Mesodermal cell (in vitro differentiated cells): ENCODE measurements at regions not wholly inside any gene's neighbourhood (a gene's known extent, or its start where the extent isn't known, plus 50 kb on each side); places are given as distances from the start of the nearest gene placed in this dataset.
"Not testable (repeated sequence)": the region's sequence is repeated elsewhere in the genome, so short reads cannot be mapped to it uniquely, and the experiment has no call there.

Experiments
- H3K27ac ChIP-seq: 2 replicates; pipeline ENCODE4 v1.7.0; 2013; ENCODE audit warnings: mild to moderate bottlenecking, low read depth, low read length, moderate library complexity; ENCODE audit not compliant: severe bottlenecking
- H3K36me3 ChIP-seq: 2 replicates; pipeline ENCODE4 v1.7.1; 2013; ENCODE audit warnings: mild to moderate bottlenecking, low read length, moderate library complexity; ENCODE audit not compliant: control insufficient read depth, insufficient read depth
- H3K4me1 ChIP-seq: one replicate; pipeline ENCODE4 v1.7.1; 2013; ENCODE audit warnings: mild to moderate bottlenecking, low read length; ENCODE audit not compliant: insufficient read depth, control insufficient read depth, poor library complexity, severe bottlenecking
- H3K4me3 ChIP-seq: 2 replicates; pipeline ENCODE4 v1.7.0; 2013; ENCODE audit warnings: low read length, control low read depth, mild to moderate bottlenecking; ENCODE audit not compliant: insufficient read depth, poor library complexity, severe bottlenecking; ENCODE audit errors: extremely low read depth
- H3K9me3 ChIP-seq: 2 replicates; pipeline ENCODE4 v1.7.1; 2013; ENCODE audit warnings: mild to moderate bottlenecking, low read length, moderate library complexity; ENCODE audit not compliant: control insufficient read depth
- WGBS, 2 experiments: methylation state at CpG; one replicate each; pipeline ENCODE4 v1.1.5; 2013; ENCODE audit warnings: missing lambda C conversion rate in 2 of 2; ENCODE audit not compliant: insufficient coverage in 2 of 2; 5-methylcytosine and 5-hydroxymethylcytosine counted together

GRCh38 chr11:122580071-122580470 is 75.5 kb upstream of the UBASH3B start:
- H3K9me3 ChIP-seq, H3K4me3 ChIP-seq, H3K36me3 ChIP-seq, H3K4me1 ChIP-seq, H3K27ac ChIP-seq: not testable (repeated sequence)
- WGBS, 2 experiments, result 58 to 65% methylated on average over 11 of the region's 13 CpGs

GRCh38 chr11:122578171-122578825 is 77.2 kb upstream of the UBASH3B start:
- no peak overlapping the region for H3K4me3 ChIP-seq

GRCh38 chr11:122572592-122572991 is 82.9 kb upstream of the UBASH3B start:
- no peak overlapping the region for H3K27ac ChIP-seq
- no peaks in the 10 kb centered on the region for H3K4me1 ChIP-seq

More at GRCh38 chr11:122578171-122578825, 77.2 kb upstream of the UBASH3B start:
- no peaks in the 10 kb centered on the region for H3K4me1 ChIP-seq
- H3K9me3 ChIP-seq, result peaks cover 4% of the 10 kb centered on the region
- 70 to 89% methylated on average over 2 of the region's 3 CpGs for WGBS, 2 experiments
- H3K27ac ChIP-seq, result no peak overlapping the region
- no peaks in the 10 kb centered on the region for H3K36me3 ChIP-seq

GRCh38 chr11:122563761-122564160 is 91.8 kb upstream of the UBASH3B start:
- no peaks in the 10 kb centered on the region for H3K4me1 ChIP-seq
- no peak overlapping the region for H3K4me3 ChIP-seq
- 93 to 100% methylated on average over 1 to 3 of the region's 3 CpGs for WGBS, 2 experiments
- H3K9me3 ChIP-seq, result no peaks in the 10 kb centered on the region
- no peak overlapping the region for H3K27ac ChIP-seq
- no peaks in the 10 kb centered on the region for H3K36me3 ChIP-seq

More at GRCh38 chr11:122572592-122572991, 82.9 kb upstream of the UBASH3B start:
- H3K4me3 ChIP-seq, result no peak overlapping the region
- no peaks in the 10 kb centered on the region for H3K9me3 ChIP-seq
- 89 to 95% methylated on average over 2 of the region's 3 CpGs for whole genome bisulfite sequencing, 2 experiments
- no peaks in the 10 kb centered on the region for H3K36me3 ChIP-seq

GRCh38 chr11:122559734-122560382 is 95.7 kb upstream of the UBASH3B start:
- no peaks in the 10 kb centered on the region for H3K9me3 ChIP-seq
- H3K4me1 ChIP-seq, result no peaks in the 10 kb centered on the region
- H3K4me3 ChIP-seq, result no peak overlapping the region
- no peak overlapping the region for H3K27ac ChIP-seq
- no peaks in the 10 kb centered on the region for H3K36me3 ChIP-seq
- 47 to 59% methylated on average over 6 of the region's 9 CpGs for WGBS, 2 experiments

- H3K36me3 ChIP-seq, H3K9me3 ChIP-seq, H3K27ac ChIP-seq, H3K4me1 ChIP-seq, H3K4me3 ChIP-seq: not testable (repeated sequence)
- 83 to 97% methylated on average over 2 to 5 of the region's 9 CpGs for WGBS, 2 experiments
Observed at GRCh38 chr11:122559218-122559617, 96.3 kb upstream of the UBASH3B start.

- H3K4me1 ChIP-seq, H3K27ac ChIP-seq, H3K4me3 ChIP-seq, H3K36me3 ChIP-seq, H3K9me3 ChIP-seq: not testable (repeated sequence)
- 97% methylated on average over 5 of the region's 6 CpGs for WGBS, 2 experiments
Observed at GRCh38 chr11:122557163-122557562, 98.4 kb upstream of the UBASH3B start.

GRCh38 chr11:122556605-122557004 is 98.9 kb upstream of the UBASH3B start:
- no peaks in the 10 kb centered on the region for H3K9me3 ChIP-seq
- H3K27ac ChIP-seq, result no peak overlapping the region
- no peaks in the 10 kb centered on the region for H3K4me1 ChIP-seq
- H3K36me3 ChIP-seq, result no peaks in the 10 kb centered on the region
- no peak overlapping the region for H3K4me3 ChIP-seq
- 95 to 99% methylated on average over 31 to 32 of the region's 34 CpGs for WGBS, 2 experiments

GRCh38 chr11:122538060-122538459 is 117.5 kb upstream of the UBASH3B start:
- Histone ChIP-seq H3K9me3 (peaks cover 14% of the 10 kb centered on the region), H3K4me3 (no peak overlapping the region), H3K27ac (no peak overlapping the region), H3K36me3 (no peaks in the 10 kb centered on the region), H3K4me1 (no peaks in the 10 kb centered on the region)
- WGBS, 2 experiments, result 100% methylated on average over 1 to 2 of the region's 3 CpGs

- WGBS, 2 experiments, result no CpG with 5 or more reads among the region's 2 CpGs
- Histone ChIP-seq H3K4me1 (peaks cover 13% of the 10 kb centered on the region), H3K4me3 (no peak overlapping the region), H3K36me3 (no peaks in the 10 kb centered on the region), H3K27ac (peak overlapping the region; percentile 84), H3K9me3 (no peaks in the 10 kb centered on the region)
Observed at GRCh38 chr11:122524898-122525297, 130.6 kb upstream of the UBASH3B start.
